Retina (tissue), 1 donor: ENCODE measurements at regions not wholly inside any gene's neighbourhood (a gene's known extent, or its start where the extent isn't known, plus 50 kb on each side); places are given as distances from the start of the nearest gene placed in this dataset.
"Not testable (repeated sequence)": the region's sequence is repeated elsewhere in the genome, so short reads cannot be mapped to it uniquely, and the experiment has no call there.

Source experiments
- DNase-seq: peaks from one replicate; pipeline ENCODE4 v3.0.0-alpha.2; 2016

DNA sequence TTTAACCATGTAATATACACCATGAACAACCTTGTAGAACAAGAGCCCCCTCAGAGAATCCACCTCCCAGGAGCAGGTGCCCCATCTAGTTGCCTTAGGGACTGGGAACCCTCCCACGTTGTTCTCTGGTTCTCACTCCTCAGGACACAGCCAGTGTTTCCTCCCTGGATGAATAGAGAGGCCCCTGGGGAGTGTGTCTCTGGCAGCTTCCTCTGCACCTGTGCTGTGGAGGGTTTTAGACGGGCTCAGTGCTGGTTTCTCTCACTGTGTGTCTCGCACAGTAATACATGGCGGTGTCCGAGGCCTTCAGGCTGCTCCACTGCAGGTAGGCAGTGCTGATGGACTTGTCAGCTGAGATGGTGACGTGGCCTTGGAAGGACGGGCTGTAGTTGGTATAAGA is 581.3 kb downstream of the TMEM121 start:
- DNase-seq = no peak

DNA sequence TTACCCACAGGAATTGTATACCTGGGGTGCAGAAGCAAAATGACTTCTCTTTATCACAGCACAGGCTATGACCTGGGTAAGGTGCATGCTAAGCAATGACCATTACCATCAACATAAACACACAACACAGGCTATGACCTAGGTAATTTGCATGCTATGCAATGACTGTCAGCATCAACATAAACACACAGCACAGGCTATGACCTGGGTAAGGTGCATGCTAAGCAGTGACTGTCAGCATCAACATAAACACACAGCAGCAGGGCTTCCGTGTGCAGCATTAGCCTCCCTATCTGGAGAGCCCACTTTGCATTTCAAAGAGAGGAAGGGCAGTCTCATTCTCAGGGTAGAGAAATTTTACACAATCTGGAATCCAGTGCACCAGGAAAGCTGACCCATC is 583.0 kb downstream of the TMEM121 start:
- no peak for DNase-seq

DNA sequence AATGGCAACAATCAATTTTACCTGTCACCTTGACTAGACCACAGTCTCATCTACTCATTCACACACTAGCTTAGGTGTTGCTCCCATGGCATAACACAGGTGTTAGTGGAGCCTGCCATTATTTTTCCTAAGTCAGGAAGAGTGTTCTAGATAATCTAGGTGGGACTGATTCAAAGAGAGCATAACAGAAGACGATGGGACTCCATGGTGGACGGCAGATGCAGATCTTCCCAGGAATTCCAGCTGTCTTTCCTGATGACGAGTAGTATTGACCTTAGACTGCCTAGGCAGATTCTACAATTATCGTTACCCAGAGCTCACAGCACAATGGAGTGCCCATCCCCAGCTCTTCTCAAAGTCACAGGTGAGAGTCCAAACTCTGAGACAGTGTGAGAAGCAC is 589.0 kb downstream of the TMEM121 start:
- DNase-seq = no peak

DNA sequence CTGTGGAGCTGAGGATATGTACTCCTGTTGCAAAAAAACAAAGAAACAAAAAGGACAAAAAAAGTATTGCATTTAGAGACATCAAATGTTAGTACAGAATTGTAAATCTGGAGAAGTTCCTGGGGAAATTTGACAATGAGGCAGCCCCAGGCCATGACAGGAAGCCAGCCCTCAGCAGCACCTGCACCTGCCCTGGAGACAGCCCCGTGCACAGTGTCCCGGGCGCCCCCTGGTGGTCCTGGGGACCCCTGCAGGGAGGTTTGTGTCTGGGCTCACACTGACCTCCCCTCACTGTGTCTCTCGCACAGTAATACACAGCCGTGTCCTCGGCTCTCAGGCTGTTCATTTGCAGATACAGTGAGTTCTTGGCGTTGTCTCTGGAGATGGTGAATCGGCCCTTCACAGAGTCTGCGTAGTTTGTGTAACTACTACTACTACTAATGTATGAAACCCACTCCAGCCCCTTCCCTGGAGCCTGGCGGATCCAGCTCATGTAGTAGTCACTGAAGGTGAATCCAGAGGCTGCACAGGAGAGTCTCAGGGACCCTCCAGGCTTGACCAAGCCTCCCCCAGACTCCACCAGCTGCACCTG is 590.1 kb downstream of the TMEM121 start:
- DNase-seq = not testable (repeated sequence)

DNA sequence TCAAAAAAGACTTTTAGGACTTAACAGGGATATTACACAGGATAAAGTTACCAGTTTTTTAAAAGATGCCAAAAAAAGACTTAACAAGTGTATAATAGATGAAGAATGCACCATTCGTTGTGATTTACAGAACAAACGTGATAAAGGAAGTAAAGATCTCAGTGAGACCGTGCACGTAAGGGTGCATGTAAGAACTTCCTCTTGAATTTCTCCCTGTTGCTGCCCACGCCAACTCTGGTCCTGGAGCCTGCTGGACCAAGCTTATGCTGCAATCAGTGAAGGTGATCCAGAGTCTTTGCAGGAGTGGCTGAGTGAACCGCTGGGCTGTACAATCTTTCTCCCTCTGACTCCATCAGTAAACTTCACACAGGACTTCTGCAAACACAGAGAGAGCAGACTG is 593.7 kb downstream of the TMEM121 start:
- no peak for DNase-seq

DNA sequence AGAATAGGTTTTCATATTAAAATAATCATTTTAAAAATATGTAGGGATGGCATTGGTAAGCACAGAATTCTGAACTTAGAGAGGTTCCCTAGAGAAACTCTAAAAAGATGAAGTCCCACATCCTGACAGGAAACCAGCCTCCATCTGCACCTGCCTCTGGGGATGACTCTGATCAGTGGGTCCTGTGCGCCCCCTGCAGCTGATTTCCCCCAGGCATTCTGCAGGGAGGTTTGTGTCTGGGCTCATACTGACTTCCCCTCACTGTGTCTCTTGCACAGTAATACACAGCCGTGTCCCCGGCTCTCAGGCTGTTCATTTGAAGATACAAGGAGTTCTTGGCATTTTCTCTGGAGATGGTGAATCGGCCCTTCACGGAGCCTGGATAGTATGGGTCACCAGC is 602.9 kb downstream of the TMEM121 start:
- DNase-seq = no peak

DNA sequence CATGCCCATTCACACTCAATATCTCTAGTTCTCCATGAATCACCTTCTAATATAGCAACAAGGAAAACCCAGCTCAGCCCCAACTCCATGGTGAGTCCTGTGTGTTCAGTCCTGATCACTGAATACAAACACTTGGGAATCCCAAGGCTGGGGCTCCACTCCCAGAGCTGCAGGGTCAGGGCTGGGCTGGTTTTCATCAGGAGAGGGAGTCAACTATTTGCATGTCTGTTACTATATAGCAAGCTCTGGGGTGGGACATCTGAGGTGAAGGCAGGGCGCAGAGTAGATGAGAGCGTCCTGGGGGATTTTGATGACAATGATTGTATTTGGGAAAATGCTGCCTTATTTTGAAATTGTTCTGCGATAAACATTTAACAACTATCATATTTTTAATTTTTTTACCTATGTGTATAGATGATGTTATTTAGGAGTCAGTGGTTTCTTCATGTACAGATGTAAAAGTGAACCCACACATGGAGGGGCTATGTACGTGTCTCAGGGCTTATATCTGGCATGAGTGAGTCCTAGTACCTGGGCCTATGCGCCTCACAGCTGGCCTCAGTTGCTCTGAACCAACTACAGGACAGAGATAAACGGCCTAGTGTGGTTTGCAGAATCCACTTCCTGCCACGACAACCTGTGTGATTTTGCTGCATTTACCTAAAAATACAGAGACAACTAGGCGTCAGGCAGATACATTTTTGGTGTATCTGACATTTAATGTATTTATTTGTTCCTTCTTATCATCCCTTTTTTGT is 603.7 kb downstream of the TMEM121 start:
- not testable (repeated sequence) for DNase-seq

DNA sequence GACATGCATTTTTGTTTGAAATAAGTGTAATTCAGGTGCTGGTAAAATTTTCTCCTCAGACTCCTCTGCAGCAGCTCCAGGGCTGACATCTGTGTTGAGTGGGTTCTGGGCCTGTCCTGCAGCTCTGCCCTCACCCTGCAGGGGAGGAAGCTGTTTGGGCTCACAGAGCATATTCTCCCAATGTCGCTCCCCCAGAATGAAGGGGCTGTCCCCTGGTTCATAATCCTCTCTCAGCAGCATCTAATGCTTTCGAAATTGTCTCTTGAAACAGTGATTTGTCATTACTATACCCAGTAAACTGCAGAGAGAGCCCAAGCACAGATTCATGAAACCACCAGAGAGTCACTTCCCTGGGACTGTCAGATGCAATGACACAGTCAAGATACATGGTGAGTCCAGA is 606.7 kb downstream of the TMEM121 start:
- not testable (repeated sequence) for DNase-seq

DNA sequence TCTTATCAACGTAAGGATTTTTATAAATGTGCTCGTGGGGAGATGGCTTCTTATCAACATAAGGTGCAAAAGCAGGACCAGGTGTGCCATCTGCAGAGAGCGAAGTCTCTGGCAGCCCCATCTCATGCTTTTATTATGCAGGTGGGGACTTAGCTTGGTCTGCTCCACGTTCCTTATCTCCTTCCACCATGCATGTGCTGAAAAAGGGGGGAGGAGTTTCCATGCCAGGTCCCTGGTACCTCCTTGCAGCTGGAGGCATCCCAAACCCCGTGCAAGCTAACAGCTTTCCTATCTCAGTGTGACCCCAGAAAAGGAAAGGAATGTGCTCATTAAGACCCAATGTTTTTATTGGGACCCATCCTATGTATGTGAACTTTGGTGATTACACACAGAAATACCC is 608.5 kb downstream of the TMEM121 start:
- no peak for DNase-seq

DNA sequence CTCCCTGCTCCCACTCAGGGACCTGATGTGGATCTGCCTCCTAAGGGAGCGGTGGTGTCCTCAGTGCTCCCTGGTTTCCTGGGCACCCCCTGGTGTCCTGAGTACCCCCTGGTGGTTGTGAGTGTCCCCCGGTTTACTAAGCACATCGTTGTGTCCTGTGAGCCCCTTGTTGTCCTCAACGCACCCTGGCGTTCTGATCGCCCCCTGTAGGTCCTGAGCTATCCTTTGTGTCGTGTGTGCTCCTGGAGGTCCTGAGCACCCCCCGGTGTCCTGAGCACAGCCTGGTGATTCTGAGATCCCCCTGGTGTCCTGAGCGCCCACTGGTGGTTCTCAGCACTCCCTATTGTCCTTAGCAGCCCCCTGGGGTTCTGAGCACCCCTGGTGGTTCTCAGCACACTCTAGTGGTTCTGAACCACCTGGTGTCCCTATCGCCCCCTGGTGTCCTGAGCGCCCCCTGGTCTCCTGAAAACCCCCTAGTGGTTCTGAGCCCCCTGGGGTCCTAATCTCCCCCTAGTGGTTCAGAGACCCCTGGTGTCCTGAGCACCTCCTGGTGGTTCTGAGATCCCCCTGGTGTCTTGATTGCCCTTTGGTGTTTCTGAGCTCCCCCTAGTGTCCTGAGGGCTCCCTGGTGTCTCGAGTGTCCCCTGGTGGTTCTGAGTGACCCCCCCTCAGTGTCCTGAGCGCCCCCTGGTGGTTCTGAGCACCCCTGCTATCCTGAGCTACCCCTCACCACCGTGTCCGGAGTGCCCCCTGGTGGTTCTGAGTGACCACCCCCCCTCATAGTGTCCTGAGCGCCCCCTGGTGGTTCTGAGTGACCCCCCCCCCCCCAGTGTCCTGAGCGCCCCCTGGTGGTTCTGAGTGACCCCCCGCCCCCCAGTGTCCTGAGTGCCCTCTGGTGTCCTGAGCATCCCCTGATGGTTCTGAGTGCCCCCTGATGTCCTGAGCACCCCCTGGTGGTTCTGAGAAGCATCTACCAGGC is 615.1 kb downstream of the TMEM121 start:
- DNase-seq = no peak

DNA sequence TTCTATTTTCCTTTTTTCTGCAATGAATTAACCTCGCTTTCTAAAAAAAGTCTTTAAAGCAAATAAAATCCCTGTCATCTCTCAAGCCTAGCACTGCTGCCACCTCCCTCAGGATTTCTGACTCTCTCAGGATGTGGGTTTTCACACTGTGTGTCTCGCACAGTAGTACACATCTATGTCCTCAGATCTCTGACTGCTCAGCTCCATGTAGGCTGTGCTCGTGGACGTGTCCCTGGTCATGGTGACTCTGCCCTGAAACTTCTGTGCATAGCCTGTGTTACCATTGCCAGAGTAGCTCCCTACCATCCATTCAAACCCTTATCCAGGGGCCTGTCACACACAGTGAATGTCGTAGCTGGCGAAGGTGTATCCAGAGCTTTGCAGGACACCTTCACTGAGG is 619.3 kb downstream of the TMEM121 start:
- DNase-seq = not testable (repeated sequence)

DNA sequence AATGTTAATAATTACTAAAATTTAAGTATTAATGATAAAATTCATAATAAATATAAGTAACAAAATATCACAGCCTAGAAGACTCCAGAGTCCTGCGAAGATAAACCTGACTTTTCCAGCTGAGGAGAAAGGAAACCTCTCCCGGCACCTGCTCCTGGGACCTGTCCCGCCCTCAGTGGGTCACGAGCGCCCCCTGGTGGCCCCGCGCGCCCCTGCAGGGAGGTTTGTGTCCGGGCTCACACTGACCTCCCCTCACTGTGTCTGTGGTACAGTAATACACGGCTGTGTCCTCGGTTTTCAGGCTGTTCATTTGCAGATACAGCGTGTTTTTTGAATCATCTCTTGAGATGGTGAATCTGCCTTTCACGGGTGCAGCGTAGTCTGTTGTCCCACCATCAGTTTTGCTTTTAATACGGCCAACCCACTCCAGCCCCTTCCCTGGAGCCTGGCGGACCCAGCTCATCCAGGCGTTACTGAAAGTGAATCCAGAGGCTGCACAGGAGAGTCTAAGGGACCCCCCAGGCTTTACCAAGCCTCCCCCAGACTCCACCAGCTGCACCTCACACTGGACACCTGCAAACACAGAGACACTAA is 627.1 kb downstream of the TMEM121 start:
- DNase-seq = not testable (repeated sequence)

DNA sequence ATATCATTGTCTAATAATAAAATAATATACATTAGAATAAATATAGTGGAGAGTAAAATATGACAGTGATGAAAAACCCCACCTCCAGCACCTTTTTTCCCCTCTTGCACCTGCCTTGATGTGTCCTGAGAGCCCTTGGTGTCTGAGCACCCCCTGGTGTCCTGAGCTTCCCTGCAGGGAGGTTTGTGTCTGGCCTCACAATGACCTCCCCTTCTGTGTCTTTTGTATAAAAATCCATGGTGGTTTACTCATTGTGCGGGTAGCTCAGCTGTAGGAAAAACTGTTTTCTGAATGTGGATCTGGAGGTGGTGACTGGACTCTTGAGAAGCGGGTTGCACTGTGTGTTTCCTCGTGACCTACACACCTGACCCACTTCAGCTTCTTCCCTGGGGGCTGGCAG is 636.9 kb downstream of the TMEM121 start:
- DNase-seq = no peak

DNA sequence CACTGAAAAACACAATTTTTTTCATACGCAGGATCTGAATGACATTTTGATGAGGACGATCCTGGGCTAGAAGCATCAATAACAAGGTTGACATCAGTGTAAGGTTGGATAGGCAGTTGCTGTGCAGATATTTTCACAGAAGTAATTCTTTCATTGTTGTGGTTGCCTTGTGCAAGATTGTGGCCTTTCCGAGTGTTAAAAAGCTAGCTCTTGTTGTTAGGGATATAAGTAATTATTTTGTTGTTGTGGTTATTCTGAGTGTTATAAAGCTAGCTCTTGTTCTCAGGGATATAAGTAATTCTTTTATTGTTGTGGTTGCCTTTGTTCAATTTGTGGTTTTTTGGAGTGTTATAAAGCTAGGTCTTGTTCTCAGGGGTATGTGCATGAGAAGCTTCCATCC is 637.4 kb downstream of the TMEM121 start:
- not testable (repeated sequence) for DNase-seq

DNA sequence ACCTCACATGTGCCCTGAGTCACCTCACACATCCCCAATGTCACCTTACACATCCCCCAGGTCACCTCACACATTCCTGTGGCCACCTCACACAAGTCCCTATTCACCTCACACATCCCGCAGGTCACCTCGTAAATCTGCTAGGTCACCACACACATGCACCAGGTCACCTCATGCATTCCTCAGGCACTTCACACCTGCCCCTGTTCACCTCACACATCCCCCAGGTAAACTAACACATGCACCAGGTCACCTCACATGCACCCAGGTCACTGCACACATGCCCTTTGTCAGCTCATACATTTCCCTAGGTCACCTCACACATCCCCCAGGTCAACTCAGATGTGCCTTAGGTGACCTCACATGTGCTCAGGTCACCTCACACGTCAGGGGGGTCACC is 639.8 kb downstream of the TMEM121 start:
- no peak for DNase-seq

DNA sequence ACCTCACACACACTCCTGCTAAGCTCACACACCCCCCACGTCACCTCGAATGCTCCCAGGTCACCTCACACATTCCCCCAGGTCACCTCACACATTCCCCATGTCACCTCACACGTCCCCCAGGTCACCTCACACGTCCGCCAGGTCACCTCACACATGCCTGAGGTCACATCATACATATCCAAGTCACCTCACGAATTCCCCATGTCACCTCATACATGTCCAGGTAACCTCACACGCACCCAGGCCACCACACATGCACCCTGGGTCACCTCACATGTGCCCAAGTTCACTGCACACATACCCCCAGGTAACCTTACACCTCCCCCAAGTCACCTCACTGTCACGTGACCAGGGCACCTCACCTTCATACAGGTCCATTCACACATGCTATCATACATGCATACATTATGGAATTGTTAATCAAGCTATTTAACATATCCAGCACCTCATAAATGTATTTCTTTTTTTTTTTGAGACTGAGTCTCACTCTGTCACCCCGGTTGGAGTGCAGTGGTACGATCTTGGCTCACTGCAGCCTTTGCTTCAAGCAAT is 640.3 kb downstream of the TMEM121 start:
- no peak for DNase-seq

DNA sequence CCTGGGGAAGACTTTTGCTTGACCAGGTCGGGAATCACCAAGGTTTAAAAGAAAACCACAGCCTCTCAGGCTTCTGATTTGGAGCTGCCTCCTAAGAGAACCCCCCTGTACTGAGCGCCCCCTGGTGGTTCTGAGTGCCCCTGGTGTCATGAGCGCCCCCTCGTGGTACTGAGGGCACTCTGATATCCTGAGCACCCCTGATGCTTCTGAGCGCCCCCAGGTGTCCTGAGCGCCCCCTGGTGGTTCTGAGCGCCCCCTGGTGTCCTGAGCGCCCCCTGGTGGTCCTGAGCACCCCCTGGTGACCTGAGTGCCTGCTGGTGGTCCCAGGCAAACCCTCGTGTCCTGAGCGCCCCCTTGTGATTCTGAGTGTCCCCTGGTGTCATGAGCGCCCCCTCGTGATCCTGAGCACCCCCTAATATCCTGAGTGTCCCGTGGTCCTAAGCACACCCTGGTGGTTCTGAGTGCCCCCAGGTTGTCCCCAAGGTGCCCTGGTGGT is 643.8 kb downstream of the TMEM121 start:
- DNase-seq = not testable (repeated sequence)

DNA sequence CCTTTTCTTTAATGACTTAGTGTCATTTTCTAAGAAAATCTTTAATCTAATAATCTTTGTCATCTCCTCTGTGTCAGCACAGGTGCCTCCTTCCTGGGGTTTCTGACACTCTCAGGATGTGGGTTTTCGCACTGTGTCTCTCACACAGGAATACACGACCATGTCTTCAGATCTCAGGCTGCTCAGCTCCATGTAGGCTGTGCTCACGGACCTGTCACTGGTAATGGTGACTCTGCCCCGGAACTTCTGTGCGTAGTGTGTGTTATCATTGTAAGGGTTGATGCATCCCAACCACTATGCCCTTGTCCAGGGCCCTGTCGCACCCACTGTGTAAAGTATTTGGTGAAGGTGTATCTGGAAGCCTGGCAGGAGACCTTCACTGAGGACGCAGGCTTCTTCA is 647.8 kb downstream of the TMEM121 start:
- DNase-seq = no peak

DNA sequence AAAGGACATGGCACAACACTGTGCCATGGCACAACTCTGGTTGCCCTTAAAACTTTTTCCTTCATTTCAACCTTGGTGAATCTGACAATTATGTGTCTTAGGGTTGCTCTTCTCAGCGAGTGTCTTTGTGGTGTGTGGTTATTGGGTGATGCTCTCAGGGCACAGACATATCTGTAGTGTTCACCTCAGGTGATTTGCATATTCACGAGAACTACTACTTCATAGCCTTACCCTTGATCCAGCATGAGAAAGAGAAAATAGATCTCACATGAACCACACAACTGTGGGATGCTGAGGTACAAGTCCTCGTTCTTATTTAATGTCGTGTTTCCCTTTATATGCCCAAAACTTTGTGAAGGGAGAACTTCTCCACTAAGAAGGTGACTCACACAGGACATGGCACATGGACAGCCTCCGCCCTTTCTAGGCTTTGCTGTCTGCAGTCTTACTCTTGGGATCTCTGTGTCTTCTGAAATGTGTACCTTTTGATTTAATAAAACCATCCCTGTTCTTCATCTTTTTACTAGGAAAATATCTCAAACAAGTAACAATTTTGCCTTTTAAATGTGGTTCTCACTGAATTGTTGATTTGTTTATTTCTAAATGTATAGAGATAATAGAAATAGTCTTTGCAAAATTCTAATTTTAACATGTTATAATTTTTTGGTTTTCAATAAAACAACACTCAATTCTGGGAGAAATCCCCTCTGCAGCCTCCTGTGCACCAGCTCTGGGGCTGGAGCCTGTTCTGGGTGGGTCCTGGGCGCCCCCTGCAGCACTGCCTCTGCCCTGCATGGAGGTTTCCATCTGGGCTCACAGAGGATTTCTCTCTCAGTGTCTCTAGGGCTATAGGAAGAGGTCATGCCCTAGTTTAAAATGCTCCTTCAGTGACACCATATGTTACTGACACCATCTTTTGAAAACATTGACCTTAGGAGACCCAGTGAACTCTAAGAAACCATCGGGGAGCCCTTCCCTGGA is 651.2 kb downstream of the TMEM121 start:
- not testable (repeated sequence) for DNase-seq

DNA sequence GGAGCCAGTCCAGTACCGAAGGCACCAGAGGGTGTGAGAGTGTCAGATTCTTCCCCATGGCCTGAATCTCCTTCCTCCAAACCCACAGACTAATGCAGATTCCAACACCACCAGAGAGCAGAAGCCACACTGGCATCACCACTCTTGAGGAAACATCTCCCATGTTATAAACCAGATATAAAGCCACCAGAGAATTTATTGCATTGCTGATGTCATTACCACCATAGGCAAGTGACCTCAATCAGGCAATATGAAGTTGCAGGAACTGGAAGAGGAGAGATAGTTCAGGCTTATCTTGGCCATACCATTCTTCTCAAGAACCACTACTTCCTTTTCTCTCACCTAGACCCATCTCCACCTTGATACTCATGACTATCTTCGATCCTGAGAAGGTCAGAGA is 653.4 kb downstream of the TMEM121 start:
- no peak for DNase-seq

DNA sequence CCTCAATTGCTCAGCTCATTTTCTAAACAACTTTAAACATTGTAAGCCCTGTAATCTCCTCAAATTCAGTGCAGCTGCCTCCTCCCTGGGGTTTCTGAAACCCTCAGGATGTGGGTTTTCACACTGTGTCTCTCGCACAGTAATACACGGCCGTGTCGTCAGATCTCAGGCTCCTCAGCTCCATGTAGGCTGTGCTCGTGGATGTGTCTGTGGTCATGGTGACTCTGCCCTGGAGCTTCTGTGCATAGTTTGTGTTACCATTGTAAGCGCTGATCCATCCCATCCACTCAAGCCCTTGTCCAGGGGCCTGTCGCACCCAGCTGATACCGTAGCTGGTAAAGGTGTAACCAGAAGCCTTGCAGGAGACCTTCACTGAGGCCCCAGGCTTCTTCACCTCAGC is 658.4 kb downstream of the TMEM121 start:
- not testable (repeated sequence) for DNase-seq
